Esophagus muscularis mucosa (tissue), 4 donors: ENCODE measurements at regions not wholly inside any gene's neighbourhood (a gene's known extent, or its start where the extent isn't known, plus 50 kb on each side); places are given as distances from the start of the nearest gene placed in this dataset.

ENCODE experiments used
- CTCF ChIP-seq, 3 experiments: fragments of 200-600 bp in 2 of 3; fragments of 450-650 bp in 1 of 3; sonication (generic) in 2 of 3; IDR thresholded peaks; one replicate each; pipeline ENCODE4 v1.5.1; 2017 to 2019; ENCODE audit warnings: antibody characterized with exemption in 3 of 3, mild to moderate bottlenecking in 2 of 3, moderate library complexity in 1 of 3
- EP300 ChIP-seq: sonication (generic); formaldehyde crosslinking; IDR thresholded peaks from one replicate; pipeline ENCODE4 v1.6.1; 2017; ENCODE audit warnings: antibody characterized with exemption
- POLR2A ChIP-seq: fragments of 450-650 bp; IDR thresholded peaks from one replicate; pipeline ENCODE4 v1.6.1; 2017; ENCODE audit warnings: antibody characterized with exemption, moderate library complexity, mild to moderate bottlenecking, low read depth
- POLR2AphosphoS5 ChIP-seq, 2 donors: sonication (generic); formaldehyde crosslinking; IDR thresholded peaks; one replicate each; pipeline ENCODE4 v1.6.1; 2017; ENCODE audit warnings: antibody characterized with exemption in 2 of 2

- TF ChIP-seq POLR2A (no peak), CTCF (IDR thresholded peaks at IDR 0.05) (no peak), EP300 (no peak), POLR2AphosphoS5 (IDR thresholded peaks at IDR 0.05) (no peak)
Measured at GRCh38 chr17:79298799-79299198, 224.2 kb downstream of the ENGASE start.
